HepG2 (cell line): ENCODE measurements at regions not wholly inside any gene's neighbourhood (a gene's known extent, or its start where the extent isn't known, plus 50 kb on each side); places are given as distances from the start of the nearest gene placed in this dataset.

Experiments
- TF ChIP-seq, protein P1 (sequence below): IDR thresholded peaks from 2 replicates; pipeline ENCODE4 v1.6.1; 2016; ENCODE audit warnings: low read depth
- TF ChIP-seq, protein P2 (sequence below): sonication (generic); formaldehyde crosslinking; IDR thresholded peaks from 2 replicates; pipeline ENCODE4 v1.5.0; 2020; ENCODE audit warnings: mild to moderate bottlenecking, missing genetic modification reagents, moderate library complexity
- TF ChIP-seq, protein P3 (sequence below), 2 experiments: IDR thresholded peaks; 2 replicates each; pipeline ENCODE4 v1.6.1; 2011 to 2012; ENCODE audit warnings: low read length in 2 of 2, borderline replicate concordance in 1 of 2, low read depth in 1 of 2, mild to moderate bottlenecking in 1 of 2, moderate library complexity in 1 of 2

DNA sequence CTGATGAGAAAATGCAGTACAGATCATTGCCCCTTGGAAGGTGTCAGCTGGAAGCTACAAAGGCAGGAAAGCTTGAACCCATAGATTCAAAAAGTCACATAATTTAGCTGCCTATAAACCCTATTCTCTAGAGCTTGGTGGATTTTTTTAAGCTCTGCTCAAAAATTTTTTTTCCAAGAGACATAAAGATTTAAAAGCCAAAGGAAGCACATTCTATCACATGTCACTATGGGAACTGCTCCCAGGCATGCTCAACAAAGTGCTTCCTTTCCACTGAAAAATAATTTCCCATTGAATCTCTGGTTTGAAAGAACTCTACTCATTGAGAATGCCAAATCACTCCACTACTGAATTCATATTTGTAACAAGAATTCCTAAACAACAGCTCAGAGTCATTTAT lies 419.8 kb downstream of the CETN3 start:
- TF ChIP-seq, protein P1, sequence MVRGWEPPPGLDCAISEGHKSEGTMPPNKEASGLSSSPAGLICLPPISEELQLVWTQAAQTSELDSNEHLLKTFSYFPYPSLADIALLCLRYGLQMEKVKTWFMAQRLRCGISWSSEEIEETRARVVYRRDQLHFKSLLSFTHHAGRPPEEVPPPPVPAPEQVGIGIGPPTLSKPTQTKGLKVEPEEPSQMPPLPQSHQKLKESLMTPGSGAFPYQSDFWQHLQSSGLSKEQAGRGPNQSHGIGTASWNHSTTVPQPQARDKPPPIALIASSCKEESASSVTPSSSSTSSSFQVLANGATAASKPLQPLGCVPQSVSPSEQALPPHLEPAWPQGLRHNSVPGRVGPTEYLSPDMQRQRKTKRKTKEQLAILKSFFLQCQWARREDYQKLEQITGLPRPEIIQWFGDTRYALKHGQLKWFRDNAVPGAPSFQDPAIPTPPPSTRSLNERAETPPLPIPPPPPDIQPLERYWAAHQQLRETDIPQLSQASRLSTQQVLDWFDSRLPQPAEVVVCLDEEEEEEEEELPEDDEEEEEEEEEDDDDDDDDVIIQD, result no peak
- TF ChIP-seq, protein P2, sequence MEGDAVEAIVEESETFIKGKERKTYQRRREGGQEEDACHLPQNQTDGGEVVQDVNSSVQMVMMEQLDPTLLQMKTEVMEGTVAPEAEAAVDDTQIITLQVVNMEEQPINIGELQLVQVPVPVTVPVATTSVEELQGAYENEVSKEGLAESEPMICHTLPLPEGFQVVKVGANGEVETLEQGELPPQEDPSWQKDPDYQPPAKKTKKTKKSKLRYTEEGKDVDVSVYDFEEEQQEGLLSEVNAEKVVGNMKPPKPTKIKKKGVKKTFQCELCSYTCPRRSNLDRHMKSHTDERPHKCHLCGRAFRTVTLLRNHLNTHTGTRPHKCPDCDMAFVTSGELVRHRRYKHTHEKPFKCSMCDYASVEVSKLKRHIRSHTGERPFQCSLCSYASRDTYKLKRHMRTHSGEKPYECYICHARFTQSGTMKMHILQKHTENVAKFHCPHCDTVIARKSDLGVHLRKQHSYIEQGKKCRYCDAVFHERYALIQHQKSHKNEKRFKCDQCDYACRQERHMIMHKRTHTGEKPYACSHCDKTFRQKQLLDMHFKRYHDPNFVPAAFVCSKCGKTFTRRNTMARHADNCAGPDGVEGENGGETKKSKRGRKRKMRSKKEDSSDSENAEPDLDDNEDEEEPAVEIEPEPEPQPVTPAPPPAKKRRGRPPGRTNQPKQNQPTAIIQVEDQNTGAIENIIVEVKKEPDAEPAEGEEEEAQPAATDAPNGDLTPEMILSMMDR (CRISPR knock-in tag), result no peak
- TF ChIP-seq, protein P3, sequence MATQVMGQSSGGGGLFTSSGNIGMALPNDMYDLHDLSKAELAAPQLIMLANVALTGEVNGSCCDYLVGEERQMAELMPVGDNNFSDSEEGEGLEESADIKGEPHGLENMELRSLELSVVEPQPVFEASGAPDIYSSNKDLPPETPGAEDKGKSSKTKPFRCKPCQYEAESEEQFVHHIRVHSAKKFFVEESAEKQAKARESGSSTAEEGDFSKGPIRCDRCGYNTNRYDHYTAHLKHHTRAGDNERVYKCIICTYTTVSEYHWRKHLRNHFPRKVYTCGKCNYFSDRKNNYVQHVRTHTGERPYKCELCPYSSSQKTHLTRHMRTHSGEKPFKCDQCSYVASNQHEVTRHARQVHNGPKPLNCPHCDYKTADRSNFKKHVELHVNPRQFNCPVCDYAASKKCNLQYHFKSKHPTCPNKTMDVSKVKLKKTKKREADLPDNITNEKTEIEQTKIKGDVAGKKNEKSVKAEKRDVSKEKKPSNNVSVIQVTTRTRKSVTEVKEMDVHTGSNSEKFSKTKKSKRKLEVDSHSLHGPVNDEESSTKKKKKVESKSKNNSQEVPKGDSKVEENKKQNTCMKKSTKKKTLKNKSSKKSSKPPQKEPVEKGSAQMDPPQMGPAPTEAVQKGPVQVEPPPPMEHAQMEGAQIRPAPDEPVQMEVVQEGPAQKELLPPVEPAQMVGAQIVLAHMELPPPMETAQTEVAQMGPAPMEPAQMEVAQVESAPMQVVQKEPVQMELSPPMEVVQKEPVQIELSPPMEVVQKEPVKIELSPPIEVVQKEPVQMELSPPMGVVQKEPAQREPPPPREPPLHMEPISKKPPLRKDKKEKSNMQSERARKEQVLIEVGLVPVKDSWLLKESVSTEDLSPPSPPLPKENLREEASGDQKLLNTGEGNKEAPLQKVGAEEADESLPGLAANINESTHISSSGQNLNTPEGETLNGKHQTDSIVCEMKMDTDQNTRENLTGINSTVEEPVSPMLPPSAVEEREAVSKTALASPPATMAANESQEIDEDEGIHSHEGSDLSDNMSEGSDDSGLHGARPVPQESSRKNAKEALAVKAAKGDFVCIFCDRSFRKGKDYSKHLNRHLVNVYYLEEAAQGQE (IDR thresholded peaks at IDR 0.05; ENCODE audit: borderline replicate concordance in 1 of 2, low read depth in 1 of 2, low read length in 2 of 2), result no peak
